ENCODE measurements at regions not wholly inside any gene's neighbourhood (a gene's known extent, or its start where the extent isn't known, plus 50 kb on each side); places are given as distances from the start of the nearest gene placed in this dataset.

DNA sequence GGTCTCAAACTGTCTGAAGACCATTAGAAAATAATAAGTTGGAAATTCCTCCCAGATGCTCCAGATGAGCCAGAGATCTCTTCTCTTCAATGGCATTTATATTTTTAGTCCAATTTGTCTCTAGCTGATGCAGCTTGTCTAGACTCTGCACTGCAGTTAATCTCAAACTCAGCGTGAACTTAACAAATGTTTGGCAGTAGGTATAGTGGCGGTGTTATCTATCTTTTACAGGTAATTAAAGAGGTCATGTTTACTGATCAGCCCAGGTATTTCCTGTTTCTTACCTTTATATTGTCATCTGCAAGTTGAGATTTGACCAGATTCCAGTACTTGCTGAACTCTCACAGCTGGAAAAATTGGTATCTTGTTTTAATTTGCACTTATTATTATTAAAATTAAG is 1024.5 kb upstream of the ADGRL2 start:
- TF ChIP-seq, protein P1, sequence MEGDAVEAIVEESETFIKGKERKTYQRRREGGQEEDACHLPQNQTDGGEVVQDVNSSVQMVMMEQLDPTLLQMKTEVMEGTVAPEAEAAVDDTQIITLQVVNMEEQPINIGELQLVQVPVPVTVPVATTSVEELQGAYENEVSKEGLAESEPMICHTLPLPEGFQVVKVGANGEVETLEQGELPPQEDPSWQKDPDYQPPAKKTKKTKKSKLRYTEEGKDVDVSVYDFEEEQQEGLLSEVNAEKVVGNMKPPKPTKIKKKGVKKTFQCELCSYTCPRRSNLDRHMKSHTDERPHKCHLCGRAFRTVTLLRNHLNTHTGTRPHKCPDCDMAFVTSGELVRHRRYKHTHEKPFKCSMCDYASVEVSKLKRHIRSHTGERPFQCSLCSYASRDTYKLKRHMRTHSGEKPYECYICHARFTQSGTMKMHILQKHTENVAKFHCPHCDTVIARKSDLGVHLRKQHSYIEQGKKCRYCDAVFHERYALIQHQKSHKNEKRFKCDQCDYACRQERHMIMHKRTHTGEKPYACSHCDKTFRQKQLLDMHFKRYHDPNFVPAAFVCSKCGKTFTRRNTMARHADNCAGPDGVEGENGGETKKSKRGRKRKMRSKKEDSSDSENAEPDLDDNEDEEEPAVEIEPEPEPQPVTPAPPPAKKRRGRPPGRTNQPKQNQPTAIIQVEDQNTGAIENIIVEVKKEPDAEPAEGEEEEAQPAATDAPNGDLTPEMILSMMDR (conservative IDR thresholded peaks at IDR 0.05; ENCODE audit: low read depth, low read length), result no peak
- TF ChIP-seq EZH2 (IDR thresholded peaks at IDR 0.05; ENCODE audit: borderline replicate concordance, low read depth, low read length, poor library complexity, severe bottlenecking), result no peak

Data from A673 (cell line).